T-helper 1 cell treated with Interleukin-12 subunit alpha and Interleukin-12 subunit beta and Interleukin-4 antibody, amounts not matched to agents 30 ng/mL and 1 ng/mL, for 36 hours (primary cell): ENCODE measurements at regions not wholly inside any gene's neighbourhood (a gene's known extent, or its start where the extent isn't known, plus 50 kb on each side); places are given as distances from the start of the nearest gene placed in this dataset.
"Not testable (repeated sequence)": the region's sequence is repeated elsewhere in the genome, so short reads cannot be mapped to it uniquely, and the experiment has no call there.

Source experiments
- intact Hi-C: fragments of 100-400 bp; cut with micrococcal nuclease; formaldehyde crosslinking; loops from one replicate; pipeline ENCODE4 v1.15.1; 2024

DNA sequence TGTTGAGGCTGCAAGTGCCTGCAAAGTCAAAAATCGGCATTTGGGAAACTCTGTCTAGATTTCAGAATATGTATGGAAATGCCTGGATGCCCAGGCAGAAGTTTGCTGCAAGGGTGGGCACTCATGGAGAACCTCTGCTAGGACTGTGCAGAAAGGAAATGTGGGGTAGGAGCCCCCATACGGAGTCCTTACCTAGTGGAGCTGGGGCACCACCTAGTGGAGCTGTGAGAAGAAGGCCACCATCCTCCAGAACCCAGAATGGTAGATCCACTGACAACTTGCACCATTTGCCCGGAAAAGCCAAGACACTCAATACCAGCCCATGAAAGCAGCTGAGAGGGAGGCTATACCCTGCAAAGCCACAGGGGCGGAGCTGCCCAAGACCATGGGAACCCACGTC is 671.2 kb upstream of the ZWINT start:
- intact Hi-C loops, result not testable (repeated sequence)

DNA sequence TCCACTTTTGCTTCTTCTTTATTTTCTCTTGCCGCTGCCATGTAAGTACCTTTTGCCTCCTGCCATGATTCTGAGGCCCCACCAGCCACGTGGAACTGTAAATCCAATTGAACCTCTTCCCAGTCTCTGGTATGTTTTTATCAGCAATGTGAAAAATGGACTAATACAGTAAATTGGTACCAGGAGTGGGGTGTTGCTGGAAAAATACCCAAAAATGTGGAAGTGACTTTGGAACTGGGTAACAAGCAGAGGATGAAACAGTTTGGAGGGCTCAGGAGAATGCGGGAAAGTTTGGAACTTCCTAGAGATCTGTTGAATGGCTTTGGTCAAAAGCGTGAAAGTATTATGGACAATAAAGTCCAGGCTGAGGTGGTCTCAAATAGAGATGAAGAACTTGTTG is 670.3 kb upstream of the ZWINT start:
- intact Hi-C loops, result no loop called here

DNA sequence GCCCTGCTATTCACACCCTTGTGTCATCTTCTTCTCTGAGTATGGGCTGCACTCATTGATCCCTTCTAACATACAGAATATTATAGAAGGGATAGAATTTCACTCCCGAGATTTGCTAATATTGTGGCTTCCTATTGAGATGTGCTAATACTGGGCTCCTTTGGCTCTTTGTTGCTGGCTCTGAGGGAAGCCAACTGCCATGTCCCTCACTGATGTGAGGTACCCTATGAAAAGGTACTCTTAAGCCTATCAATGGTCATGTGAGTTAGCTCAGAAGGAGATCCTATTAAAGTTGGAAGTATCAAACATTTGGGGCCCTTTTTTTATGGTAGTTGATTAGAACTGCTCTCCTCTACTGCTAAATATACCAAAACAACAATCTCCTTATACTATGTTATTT is 665.2 kb upstream of the ZWINT start:
- intact Hi-C loops, result no loop called here

DNA sequence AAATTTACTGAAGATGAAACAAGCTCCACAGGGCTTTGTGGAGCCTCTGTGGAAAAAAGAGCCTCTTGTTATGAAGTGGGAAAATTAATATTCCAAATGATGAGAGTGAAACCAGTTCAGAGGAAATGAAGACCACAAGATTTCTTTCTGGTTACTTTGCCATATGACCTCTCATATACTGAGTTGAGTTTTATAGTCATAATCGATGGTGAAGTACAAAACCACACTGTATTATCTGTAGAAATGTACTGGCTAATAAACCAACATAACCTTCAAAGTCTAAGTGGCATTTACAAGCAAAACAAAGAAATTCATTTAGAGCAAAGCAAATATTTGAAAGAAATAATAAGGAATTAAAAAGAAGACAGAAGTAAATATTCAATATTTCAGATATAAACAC is 662.6 kb upstream of the ZWINT start:
- intact Hi-C loops, result no loop called here

DNA sequence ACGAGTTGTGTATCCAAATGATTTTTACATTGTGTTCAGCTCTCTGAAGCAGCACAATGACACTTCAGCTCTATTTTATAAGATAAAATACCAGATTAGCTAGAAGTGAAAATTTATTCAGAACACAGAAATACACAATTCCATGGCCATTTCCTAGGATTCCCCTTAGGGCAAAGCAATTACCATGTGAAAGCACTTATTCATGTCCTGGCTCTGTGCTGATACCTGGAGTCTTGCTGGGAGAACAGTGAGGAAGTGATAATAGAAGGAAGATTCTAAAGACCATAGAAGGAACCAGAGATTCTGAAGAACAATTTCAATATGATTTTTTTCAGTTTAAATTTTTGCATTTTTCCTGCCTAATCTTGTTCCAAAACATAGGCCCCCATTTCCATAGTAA is 657.4 kb upstream of the ZWINT start:
- intact Hi-C loops, result no loop called here

DNA sequence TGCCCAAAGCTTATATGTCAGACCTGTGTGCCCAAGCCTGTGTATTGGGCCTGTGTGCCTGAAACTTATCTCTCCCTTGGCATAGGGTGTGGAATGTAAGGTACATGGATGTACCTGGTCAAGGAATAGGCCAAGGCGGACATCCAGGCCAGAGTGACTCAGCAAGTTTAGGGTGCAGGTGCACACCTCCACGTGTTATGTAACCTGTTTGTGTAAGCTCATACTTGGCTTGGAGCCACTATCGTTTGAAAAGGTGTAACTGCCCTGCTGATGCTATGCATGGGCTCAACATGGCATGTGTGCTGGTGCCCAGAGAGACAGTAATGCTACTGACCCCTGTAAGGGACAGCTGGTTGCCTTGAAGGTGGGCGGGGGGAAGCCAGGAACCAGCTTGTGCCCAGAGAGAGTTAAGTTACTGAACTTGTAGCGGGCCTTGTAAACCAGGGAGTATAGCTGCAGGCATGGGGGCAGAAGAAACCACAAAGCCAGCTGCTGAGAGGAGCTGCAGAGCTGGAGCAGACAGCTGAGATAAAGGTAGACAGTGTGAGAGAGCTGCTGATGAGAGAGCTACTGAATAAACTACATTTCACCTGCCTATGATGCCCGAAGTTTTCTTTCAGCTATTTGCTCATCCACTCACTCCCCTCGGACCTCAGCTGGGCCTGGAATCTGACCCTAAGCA is 656.4 kb upstream of the ZWINT start:
- intact Hi-C loops, result no loop called here

DNA sequence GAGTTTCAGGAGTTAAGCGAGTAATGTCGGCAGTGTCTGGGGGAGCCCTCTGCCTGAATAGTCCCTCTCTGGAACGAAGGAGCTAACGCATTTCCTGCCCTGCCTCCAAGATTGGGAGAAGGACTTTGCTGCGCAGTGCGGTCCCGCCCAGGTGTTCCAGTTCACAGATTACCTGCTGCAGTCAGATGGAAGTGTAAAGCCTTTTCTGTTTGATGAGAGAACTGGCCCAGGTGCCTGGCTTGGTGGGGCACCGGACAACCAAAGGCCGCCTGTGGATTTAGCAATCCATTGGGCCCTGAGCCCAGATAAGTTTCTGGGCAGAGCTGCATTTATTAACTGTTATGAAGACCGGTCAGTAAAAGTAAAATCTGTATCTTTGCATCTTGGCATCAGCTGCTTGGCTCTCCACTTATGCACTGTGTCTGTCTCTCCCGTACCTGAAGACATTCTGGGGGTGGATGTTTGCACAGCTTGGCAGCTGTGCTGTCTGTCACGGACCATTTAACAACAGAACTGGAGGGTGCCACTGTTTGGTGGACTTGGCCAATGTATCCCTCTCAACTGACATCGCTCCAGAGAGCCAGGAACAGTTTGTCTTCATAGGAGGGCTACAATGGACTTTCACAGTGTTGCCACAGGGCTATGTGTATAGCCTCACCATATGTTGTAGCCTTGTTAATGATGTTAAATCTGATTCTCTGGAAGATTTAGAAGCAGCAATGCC is 654.7 kb upstream of the ZWINT start:
- intact Hi-C loops, result no loop called here

DNA sequence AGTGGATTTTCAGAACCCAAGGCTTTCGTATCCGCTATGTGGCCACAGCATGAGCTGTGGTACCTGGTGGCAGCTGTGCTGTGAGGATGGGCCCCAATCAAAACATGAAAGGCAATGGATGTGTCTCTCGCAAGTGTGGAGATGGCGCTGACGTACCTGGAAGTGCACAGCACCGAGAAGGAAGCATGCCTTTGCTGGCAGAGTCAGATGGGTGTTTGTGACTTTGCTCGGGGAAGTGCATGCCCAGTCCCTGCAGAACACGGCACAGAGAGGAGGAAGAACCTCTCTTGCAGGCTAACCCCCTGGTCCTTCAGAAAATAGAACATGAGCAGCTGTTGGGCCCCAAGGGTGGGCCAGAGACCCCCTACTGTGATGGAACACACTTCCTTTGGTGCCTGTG is 654.1 kb upstream of the ZWINT start:
- intact Hi-C loops, result no loop called here

DNA sequence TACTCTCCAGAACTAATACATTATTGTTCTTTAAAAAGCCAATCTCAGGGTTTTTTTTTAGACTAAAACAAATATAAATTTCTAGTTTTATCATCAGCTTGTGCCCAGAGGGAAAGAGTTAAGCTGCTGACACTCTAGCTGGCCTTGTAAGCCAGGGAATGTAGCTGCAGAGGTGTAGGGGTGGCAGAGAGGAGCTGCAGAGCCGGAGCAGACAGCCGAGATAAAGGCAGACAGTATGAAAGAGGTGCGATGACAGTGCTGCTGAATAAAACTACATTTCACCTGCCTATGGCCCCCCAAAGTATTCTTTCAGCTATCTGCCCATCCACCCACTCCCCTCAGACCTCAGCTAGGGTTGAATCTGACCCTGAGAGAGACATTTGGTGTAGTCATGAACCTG is 653.7 kb upstream of the ZWINT start:
- intact Hi-C loops, result no loop called here

DNA sequence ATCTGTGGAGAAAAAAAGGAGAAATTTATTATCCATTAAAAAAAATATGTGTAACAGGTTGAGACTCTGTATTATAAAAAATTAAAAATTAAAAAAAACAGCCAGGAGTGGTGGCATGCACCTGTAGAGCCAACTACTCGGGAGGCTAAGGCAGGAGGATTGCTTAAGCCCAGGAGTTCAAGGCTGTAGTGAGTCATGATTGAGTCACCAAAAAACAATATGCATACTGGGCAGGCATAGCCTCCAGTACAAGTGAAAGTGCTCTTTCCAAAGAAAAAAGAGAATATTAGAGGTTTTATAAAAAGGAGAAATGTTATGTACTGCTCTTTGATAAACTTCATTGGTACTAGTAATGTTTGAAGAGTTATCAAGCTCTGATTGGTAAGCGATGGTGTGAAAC is 647.1 kb upstream of the ZWINT start:
- intact Hi-C loops, result no loop called here

DNA sequence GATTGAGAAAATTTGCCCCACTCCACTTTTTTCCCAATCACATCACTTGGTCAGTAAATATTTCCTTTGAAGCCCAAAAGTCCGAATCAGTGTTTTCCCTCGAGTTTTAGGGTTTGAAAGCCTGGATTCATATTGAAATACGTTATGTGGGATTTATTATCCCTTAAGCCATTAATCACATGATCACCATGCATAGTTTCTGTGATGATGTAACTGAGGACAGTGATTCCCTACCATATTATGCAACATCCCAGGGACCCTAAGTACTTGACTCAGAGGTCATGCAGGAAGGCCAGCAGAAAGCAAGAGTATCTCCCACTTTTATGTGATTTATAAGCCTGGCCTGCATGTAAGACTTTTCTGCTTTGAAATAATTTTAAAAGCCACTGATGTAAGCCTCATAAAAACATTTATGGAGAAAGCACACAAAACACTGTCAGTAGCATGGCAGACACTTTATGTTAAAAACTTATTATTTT is 630.6 kb upstream of the ZWINT start:
- intact Hi-C loops, result no loop called here

DNA sequence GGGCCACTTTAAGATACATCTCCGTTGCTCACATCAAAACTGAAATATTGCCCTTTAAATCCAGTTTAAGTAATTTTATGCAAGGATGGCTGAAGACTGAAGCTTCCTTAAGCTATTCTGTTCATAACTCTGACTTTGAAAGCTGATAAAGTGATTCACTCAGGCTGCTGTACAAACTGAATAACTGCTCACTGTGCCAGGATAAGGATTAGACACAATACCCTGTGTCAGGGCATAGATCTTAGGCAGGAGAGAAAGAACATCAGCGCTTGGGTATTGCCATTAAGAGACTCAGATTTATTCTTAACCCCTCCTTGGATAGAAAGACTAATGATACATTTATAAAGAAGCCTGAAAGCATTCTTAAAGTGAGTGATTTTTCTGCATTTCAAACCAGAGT is 614.5 kb upstream of the ZWINT start:
- intact Hi-C loops, result no loop called here

DNA sequence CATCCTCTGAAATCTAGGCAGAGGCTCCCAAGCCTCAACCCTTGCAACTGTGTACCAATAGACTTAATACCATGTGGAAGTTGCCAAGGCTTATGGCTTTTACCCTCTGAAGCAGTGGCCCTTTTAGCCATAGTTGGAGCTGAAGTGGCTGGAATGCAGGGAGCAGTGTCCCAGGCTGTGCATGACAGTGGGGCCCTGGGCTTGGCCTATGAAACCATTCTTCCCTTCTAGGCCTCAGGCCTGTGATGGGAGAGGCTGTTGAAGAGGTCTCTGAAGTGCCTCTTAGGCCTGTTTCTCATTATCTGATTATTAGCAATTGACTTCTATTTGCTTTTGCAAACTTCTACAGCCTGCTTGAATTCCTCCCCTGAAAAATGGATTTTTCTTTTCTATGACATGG is 612.7 kb upstream of the ZWINT start:
- intact Hi-C loops, result no loop called here

DNA sequence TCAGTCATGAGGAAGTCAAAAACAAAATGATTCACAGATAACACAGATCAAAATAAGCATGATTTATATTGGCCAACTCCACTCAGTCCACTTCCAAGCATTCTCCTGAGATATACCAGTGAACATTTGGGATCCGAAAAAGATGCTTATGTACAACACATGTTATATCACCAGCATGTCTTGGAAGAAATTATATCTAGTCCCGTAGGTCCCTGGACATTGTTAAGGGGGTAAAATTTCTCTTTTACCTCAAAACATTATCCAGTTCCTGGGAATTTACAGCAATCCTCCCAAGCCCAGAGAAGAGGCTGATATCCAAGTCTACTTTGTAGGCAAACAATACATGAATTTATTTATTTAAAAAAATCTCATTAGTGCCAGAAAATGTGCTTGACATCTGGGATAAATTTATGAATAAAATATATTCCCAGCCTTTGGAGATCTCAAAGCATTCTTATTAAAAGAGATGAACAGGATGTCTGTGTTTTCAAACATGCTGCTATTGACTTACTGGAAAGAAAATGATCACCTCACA is 582.2 kb upstream of the ZWINT start:
- intact Hi-C loops, result no loop called here

DNA sequence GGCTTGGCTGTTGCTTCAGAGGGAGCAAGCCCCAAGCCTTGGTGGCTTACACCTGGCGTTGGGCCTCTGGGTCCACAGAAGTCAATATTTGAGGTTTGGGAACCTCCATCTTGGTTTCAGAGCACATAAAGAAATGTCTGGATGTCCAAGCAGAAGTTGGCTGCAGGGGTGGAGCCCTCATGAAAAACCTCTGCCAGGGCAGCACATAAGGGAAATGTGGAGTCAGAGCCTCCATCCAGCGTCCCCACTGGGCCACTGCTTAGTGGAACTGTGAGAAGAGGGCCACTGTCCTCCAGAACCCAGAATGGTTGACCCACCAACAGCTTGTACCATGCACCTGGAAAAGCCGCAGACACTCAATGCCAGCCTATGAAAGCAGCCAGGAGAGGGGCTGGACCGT is 573.5 kb upstream of the ZWINT start:
- intact Hi-C loops, result no loop called here

DNA sequence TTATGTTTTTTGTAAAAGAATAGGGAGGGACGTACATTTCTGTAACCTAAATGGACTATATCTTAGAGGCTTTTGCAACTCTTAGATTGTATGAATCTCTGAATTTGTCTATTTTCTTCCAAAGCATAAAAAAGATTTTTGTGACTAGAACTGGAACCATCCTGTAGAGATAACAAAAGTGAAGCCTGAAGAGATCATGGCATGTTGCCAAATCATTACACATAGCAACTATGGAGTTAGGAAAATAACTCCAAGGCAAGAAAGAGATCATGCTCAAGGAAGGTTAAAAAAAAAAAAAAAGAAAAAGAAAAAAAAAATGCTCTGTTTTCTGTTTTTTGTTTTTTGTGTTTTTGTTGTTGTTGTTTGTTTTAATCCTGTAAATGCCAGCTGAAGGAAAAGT is 567.7 kb upstream of the ZWINT start:
- intact Hi-C loops, result no loop called here

DNA sequence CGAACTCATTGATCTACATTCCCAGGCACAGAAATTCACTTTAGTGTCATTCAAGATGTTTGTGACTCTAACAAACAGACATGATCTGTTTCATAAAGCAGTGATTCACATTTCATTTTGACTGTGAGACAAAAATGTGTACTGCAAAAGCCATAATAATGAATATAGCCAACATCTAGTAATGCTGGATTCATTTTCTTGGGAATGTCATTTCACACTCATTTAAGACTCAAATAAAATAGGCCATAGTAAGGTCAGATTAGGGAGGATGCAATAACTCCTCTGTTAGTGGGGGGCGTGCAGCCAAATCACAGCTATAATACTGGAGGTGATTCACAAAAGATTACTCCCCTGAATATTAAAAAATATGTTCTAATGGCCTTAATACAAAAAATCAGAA is 566.6 kb upstream of the ZWINT start:
- intact Hi-C loops, result no loop called here

DNA sequence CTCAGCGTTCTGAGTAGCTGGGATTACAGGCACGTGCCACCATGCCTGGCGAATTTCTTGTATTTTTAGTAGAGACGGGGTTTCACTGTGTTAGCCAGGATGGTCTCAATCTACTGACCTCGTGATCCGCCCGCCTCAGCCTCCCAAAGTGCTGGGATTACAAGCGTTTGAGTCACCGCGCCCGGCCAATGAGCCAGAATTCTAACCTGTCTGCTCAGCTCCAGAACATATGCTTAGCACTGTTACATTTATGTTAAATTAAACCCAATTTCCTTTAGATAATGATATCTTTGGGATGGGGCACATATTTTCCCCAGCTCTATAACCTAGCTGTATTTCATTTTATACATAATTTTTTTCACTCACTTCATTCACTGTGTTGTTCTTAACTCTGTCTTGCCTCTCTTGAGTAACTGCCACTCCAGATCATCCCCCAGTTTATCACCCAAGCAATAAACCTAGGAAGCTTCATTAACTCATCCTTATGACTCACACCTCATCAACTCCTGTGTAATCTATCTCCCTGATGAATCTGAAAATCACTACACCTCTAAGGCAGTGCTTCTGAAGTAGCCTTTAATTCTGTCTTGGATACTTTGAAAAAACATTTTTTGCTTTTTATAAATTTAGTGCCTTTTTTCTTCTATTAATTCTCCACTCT is 559.7 kb upstream of the ZWINT start:
- intact Hi-C loops, result no loop called here

DNA sequence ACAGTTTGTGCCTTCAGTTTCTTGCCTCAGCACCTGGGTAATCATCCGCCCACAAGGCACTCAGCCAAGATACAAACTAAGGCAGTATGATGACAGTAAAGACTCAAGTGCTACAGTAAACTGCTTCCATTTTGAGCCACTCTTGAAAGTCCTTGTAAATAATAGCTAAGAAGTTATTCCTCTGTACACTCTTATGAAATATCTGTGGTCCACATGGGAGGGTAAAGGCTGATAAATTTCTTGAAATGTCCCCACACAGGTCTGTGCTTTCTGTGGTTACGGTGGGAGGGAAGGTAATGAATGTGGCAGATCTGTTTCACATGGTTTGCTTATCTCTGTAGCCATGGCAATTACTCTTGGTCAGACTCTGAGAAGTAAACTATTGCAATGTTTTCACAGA is 551.0 kb upstream of the ZWINT start:
- intact Hi-C loops, result no loop called here

DNA sequence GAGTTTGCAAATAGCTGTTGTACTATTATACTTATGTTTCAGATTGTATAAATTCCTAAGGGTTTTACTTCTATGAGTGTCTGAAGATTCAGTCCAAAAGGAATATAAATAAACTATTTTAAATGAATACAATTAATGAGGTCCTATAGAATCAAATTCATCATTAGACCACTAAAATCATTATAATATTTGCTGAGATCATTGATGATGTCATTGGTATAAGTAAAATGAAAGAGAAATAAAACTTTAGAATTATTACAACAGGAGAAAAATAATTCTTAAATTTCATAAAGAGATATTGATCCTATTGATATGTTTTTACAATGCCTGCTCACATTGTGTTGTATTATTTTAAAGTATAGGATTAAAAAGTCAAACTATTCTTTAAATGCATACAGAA is 544.0 kb upstream of the ZWINT start:
- intact Hi-C loops, result no loop called here

DNA sequence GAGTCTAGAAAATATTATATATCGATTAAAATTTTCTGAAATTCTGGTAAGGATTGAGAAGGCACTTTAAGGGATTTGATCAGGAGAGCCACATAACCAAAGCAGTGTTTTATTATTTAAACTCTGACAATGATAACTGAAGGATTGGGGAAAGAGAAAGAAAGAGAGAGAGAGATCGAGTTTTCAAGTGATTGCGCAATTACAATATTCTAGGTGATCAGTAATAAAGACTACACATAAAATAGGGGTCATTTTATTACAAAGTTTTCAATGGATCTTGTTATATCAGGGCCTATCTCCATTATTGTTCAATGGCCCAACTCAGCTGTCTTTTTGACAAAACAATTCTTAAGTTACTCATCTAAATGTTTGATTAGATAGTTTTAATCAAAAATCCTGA is 541.5 kb upstream of the ZWINT start:
- intact Hi-C loops, result no loop called here

DNA sequence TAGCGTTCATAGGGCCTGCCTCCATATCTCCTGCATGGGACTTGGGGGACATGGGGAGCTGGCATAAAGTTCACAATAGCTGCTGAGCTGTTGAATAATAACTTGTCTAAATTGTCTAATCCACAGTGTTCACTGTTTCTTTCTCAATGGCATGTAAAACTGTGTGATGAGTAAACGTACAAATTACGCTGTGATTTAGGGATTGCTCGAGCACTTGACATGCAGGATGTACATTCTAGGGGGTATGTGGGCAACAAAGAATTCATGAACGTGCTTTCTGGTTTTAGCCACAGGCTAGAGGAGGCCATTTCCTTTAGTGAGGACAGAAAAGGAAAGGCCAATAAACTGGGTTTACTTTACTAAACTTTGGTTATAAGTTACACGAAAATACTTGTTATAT is 534.2 kb upstream of the ZWINT start:
- intact Hi-C loops, result no loop called here

DNA sequence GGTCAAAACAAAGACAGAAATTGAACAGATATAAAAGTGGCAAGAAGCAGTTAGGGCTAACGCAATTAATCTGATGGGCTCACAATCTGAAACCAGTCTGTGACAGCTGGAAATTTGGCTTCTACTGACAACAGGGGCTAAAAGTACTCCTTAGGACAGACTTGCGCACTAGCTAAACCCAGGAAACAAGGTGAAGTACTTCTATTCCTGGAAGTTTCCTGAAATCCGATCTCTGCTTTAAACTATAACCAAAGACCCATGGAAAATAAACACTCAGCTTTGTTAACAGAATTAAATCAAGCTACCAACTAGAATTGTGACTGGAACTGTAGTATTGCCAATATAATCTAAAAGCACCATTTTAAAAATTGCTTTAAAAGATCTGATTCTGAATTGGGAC is 520.2 kb upstream of the ZWINT start:
- intact Hi-C loops, result no loop called here
